Gastroesophageal sphincter (tissue), 3 donors: ENCODE measurements at regions not wholly inside any gene's neighbourhood (a gene's known extent, or its start where the extent isn't known, plus 50 kb on each side); places are given as distances from the start of the nearest gene placed in this dataset.

Source experiments
- POLR2A ChIP-seq, 2 donors: fragments of 450-650 bp; IDR thresholded peaks; one replicate each; pipeline ENCODE4 v1.6.1; 2017; ENCODE audit warnings: antibody characterized with exemption in 2 of 2, mild to moderate bottlenecking in 2 of 2, moderate library complexity in 1 of 2
- POLR2AphosphoS5 ChIP-seq: sonication (generic); formaldehyde crosslinking; IDR thresholded peaks from one replicate; pipeline ENCODE4 v1.6.1; 2017; ENCODE audit warnings: antibody characterized with exemption
- TF ChIP-seq, protein P1 (sequence below), 4 experiments: fragments of 200-600 bp in 2 of 4; fragments of 450-650 bp in 2 of 4; sonication (generic) in 1 of 4; IDR thresholded peaks; one replicate each; pipeline ENCODE4 v1.5.1; 2017 to 2019; ENCODE audit warnings: antibody characterized with exemption in 4 of 4, mild to moderate bottlenecking in 2 of 4, moderate library complexity in 2 of 4

GRCh38 chr20:57024849-57025248, 241.6 kb downstream of the BMP7 start:
- TF ChIP-seq POLR2AphosphoS5 = no peak
- TF ChIP-seq, protein P1, sequence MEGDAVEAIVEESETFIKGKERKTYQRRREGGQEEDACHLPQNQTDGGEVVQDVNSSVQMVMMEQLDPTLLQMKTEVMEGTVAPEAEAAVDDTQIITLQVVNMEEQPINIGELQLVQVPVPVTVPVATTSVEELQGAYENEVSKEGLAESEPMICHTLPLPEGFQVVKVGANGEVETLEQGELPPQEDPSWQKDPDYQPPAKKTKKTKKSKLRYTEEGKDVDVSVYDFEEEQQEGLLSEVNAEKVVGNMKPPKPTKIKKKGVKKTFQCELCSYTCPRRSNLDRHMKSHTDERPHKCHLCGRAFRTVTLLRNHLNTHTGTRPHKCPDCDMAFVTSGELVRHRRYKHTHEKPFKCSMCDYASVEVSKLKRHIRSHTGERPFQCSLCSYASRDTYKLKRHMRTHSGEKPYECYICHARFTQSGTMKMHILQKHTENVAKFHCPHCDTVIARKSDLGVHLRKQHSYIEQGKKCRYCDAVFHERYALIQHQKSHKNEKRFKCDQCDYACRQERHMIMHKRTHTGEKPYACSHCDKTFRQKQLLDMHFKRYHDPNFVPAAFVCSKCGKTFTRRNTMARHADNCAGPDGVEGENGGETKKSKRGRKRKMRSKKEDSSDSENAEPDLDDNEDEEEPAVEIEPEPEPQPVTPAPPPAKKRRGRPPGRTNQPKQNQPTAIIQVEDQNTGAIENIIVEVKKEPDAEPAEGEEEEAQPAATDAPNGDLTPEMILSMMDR (IDR thresholded peaks at IDR 0.05) = no peak
- no peak for TF ChIP-seq POLR2A (IDR thresholded peaks at IDR 0.05)
